Panc1 (cell line): ENCODE measurements at regions not wholly inside any gene's neighbourhood (a gene's known extent, or its start where the extent isn't known, plus 50 kb on each side); places are given as distances from the start of the nearest gene placed in this dataset.

Experiments
- POLR2AphosphoS5 ChIP-seq: IDR thresholded peaks from 2 replicates; pipeline ENCODE4 v1.6.1; 2012; ENCODE audit warnings: mild to moderate bottlenecking, low read depth, low read length, moderate library complexity
- SIN3A ChIP-seq: IDR thresholded peaks from 2 replicates; pipeline ENCODE4 v1.6.1; 2012; ENCODE audit warnings: low read depth, mild to moderate bottlenecking, low read length, moderate library complexity, borderline replicate concordance; ENCODE audit not compliant: insufficient read depth
- TCF7L2 ChIP-seq: IDR thresholded peaks from 2 replicates; pipeline ENCODE4 v1.6.1; 2011; ENCODE audit warnings: mild to moderate bottlenecking, low read depth, low read length, inconsistent platforms
- TF ChIP-seq, protein P1 (sequence below): fragments of 450-650 bp; IDR thresholded peaks from 2 replicates; pipeline ENCODE4 v1.5.1; 2017; ENCODE audit warnings: mild to moderate bottlenecking
- TF ChIP-seq, protein P2 (sequence below), 2 experiments: IDR thresholded peaks; 2 replicates each; pipeline ENCODE4 v1.6.1; 2011 to 2012; ENCODE audit warnings: low read depth in 2 of 2, control low read depth in 1 of 2, low read length in 1 of 2, mild to moderate bottlenecking in 1 of 2, moderate library complexity in 1 of 2; ENCODE audit not compliant: insufficient read depth in 1 of 2

GRCh38 chr2:239567786-239568185, 167.0 kb upstream of the HDAC4 start:
- TF ChIP-seq, protein P1, sequence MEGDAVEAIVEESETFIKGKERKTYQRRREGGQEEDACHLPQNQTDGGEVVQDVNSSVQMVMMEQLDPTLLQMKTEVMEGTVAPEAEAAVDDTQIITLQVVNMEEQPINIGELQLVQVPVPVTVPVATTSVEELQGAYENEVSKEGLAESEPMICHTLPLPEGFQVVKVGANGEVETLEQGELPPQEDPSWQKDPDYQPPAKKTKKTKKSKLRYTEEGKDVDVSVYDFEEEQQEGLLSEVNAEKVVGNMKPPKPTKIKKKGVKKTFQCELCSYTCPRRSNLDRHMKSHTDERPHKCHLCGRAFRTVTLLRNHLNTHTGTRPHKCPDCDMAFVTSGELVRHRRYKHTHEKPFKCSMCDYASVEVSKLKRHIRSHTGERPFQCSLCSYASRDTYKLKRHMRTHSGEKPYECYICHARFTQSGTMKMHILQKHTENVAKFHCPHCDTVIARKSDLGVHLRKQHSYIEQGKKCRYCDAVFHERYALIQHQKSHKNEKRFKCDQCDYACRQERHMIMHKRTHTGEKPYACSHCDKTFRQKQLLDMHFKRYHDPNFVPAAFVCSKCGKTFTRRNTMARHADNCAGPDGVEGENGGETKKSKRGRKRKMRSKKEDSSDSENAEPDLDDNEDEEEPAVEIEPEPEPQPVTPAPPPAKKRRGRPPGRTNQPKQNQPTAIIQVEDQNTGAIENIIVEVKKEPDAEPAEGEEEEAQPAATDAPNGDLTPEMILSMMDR: no peak
- TF ChIP-seq SIN3A (no peak), POLR2AphosphoS5 (no peak), TCF7L2 (no peak)
- TF ChIP-seq, protein P2, sequence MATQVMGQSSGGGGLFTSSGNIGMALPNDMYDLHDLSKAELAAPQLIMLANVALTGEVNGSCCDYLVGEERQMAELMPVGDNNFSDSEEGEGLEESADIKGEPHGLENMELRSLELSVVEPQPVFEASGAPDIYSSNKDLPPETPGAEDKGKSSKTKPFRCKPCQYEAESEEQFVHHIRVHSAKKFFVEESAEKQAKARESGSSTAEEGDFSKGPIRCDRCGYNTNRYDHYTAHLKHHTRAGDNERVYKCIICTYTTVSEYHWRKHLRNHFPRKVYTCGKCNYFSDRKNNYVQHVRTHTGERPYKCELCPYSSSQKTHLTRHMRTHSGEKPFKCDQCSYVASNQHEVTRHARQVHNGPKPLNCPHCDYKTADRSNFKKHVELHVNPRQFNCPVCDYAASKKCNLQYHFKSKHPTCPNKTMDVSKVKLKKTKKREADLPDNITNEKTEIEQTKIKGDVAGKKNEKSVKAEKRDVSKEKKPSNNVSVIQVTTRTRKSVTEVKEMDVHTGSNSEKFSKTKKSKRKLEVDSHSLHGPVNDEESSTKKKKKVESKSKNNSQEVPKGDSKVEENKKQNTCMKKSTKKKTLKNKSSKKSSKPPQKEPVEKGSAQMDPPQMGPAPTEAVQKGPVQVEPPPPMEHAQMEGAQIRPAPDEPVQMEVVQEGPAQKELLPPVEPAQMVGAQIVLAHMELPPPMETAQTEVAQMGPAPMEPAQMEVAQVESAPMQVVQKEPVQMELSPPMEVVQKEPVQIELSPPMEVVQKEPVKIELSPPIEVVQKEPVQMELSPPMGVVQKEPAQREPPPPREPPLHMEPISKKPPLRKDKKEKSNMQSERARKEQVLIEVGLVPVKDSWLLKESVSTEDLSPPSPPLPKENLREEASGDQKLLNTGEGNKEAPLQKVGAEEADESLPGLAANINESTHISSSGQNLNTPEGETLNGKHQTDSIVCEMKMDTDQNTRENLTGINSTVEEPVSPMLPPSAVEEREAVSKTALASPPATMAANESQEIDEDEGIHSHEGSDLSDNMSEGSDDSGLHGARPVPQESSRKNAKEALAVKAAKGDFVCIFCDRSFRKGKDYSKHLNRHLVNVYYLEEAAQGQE (IDR thresholded peaks at IDR 0.05; ENCODE audit: insufficient read depth in 1 of 2, low read depth in 2 of 2, low read length in 1 of 2): no peak
